T-cell (primary cell): ENCODE measurements at regions not wholly inside any gene's neighbourhood (a gene's known extent, or its start where the extent isn't known, plus 50 kb on each side); places are given as distances from the start of the nearest gene placed in this dataset.

Source experiments
- ATAC-seq, 4 experiments: fragments of 200-7000 bp in 3 of 4; fragments of 150-1000 bp in 1 of 4; cut with Tn5 transposase; replicated peaks in 1 of 4; 1 replicate in 3 of 4; 2 replicates in 1 of 4; pipeline ENCODE4 v1.10.0; 2021; ENCODE audit warnings: moderate library complexity in 3 of 4, mild to moderate bottlenecking in 2 of 4, moderate number of reproducible peaks in 1 of 4
- CTCF ChIA-PET, 2 donors: fragments of 300-600 bp; sonication (Branson Sonifier 250); formaldehyde crosslinking; loops; one replicate each; lab custom pipeline; 2022; ENCODE audit warnings: antibody characterized with exemption in 2 of 2; lab: Charles Lee
- POLR2A ChIA-PET, 2 donors: fragments of 300-600 bp; sonication (Branson Sonifier 250); formaldehyde crosslinking; loops; one replicate each; lab custom pipeline; 2022; ENCODE audit warnings: antibody characterized with exemption in 2 of 2; lab: Charles Lee
- DNase-seq, 35 experiments: peaks; one replicate each; pipeline versions ENCODE4 v3.0.0 to v3.0.0-alpha.2; 2013 to 2023
- H3K27ac ChIP-seq: one replicate; pipeline ENCODE4 v1.5.1; 2013; ENCODE audit warnings: low read length
- H3K27me3 ChIP-seq, 2 experiments: replicated peaks in 1 of 2; 1 replicate in 1 of 2; 2 replicates in 1 of 2; pipeline versions ENCODE4 v1.6.1 to v1.7.0; 2013; ENCODE audit warnings: low read length in 1 of 2, mixed read lengths in 1 of 2; ENCODE audit not compliant: control insufficient read depth in 2 of 2, insufficient read depth in 2 of 2; ENCODE audit errors: extremely low read depth in 1 of 2
- H3K36me3 ChIP-seq, 2 donors: 1 replicate in 1 of 2; 2 replicates in 1 of 2; pipeline versions ENCODE4 v1.6.1 to v1.7.0; 2013; ENCODE audit warnings: low read length in 1 of 2; ENCODE audit not compliant: control insufficient read depth in 2 of 2, insufficient read depth in 1 of 2; ENCODE audit errors: extremely low read depth in 1 of 2
- H3K4me1 ChIP-seq, 2 experiments: 1 replicate in 1 of 2; 2 replicates in 1 of 2; pipeline versions ENCODE4 v1.6.1 to v1.7.0; 2013; ENCODE audit warnings: low read length in 2 of 2, mixed read lengths in 1 of 2; ENCODE audit not compliant: insufficient read depth in 2 of 2, control insufficient read depth in 1 of 2; ENCODE audit errors: extremely low read depth in 1 of 2
- H3K4me3 ChIP-seq, 2 donors: 1 replicate in 1 of 2; 2 replicates in 1 of 2; pipeline versions ENCODE4 v1.5.1 to v1.7.0; 2013; ENCODE audit warnings: mild to moderate bottlenecking in 2 of 2, low read length in 1 of 2, moderate library complexity in 1 of 2; ENCODE audit not compliant: control insufficient read depth in 1 of 2; ENCODE audit errors: extremely low read depth in 1 of 2
- H3K9me3 ChIP-seq: 2 replicates; pipeline ENCODE4 v1.7.0; 2013
- H3K27ac Mint-ChIP-seq, 2 donors: one replicate each; pipeline ENCODE4 v1.8.0; 2020 to 2021; ENCODE audit warnings: mild to moderate bottlenecking in 2 of 2, mixed read lengths in 2 of 2
- H3K27me3 Mint-ChIP-seq, 2 donors: one replicate each; pipeline ENCODE4 v1.8.0; 2021 to 2022; ENCODE audit warnings: mixed read lengths in 2 of 2
- H3K36me3 Mint-ChIP-seq: one replicate; pipeline ENCODE4 v1.8.0; 2021; ENCODE audit warnings: mixed read lengths
- H3K4me1 Mint-ChIP-seq, 3 donors: one replicate each; pipeline ENCODE4 v1.8.0; 2020 to 2022; ENCODE audit warnings: mixed read lengths in 3 of 3, mild to moderate bottlenecking in 1 of 3
- H3K4me3 Mint-ChIP-seq, 3 donors: one replicate each; pipeline ENCODE4 v1.8.0; 2020 to 2022; ENCODE audit warnings: mild to moderate bottlenecking in 3 of 3, mixed read lengths in 3 of 3, moderate library complexity in 3 of 3
- H3K9me3 Mint-ChIP-seq, 3 donors: one replicate each; pipeline ENCODE4 v1.8.0; 2020 to 2022; ENCODE audit warnings: mixed read lengths in 3 of 3
- WGBS: methylation state at CpG from one replicate; pipeline ENCODE4 v1.1.5; 2013; ENCODE audit warnings: missing lambda C conversion rate; ENCODE audit not compliant: insufficient coverage; 5-methylcytosine and 5-hydroxymethylcytosine counted together

DNA sequence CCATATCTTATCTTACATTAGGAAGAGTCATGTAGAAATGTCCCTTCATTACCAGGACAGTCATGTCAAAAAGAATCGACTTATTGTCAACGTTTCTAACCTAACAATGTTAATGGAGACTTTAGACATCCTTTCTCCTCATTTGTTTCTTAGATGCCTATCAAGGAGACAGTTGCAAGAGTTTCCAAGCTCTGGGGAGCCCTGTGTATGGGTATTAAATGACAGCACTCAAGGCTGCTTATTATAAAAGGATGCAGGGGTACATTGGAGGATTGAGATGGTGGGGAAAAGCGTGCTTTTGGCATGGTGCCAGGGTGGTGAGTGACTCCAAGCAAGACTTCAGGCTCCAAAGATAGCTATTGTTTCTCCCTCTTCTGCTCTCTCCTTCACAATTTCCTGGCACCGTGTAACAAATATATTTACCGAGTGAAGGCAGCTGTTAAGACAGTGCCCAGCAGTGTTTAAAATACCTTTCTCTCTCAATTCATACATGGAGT, 461.3 kb upstream of the CLINT1 start:
- no peaks in the 10 kb centered on the region for H3K4me1 ChIP-seq
- CTCF ChIA-PET, result interaction anchor here in 1 of 2 donors (0.9 kb wide), 1 partner anchor 57 kb away, joined by 3 read pairs; no protein-coding TSS in a partner anchor

GRCh38 chr5:158317507-158317906, 458.6 kb upstream of the CLINT1 start:
- POLR2A ChIA-PET, result interaction anchor here in 1 of 2 donors (0.6 kb wide), 1 partner anchor 92 kb away, joined by 3 read pairs; no protein-coding TSS in a partner anchor
- H3K9me3 ChIP-seq, result no peaks in the 10 kb centered on the region
- H3K4me3 ChIP-seq, result no peak overlapping the region
- Mint-ChIP-seq H3K9me3 (no peaks in the 10 kb centered on the region), H3K27ac (no peak overlapping the region), H3K4me1 (no peaks in the 10 kb centered on the region), H3K27me3 (no peaks in the 10 kb centered on the region), H3K4me3 (no peak overlapping the region), H3K36me3 (no peaks in the 10 kb centered on the region)
- H3K27me3 ChIP-seq, result peaks cover 0 to 3% of the 10 kb centered on the region in 2 experiments
- no peaks in the 10 kb centered on the region for H3K36me3 ChIP-seq
- CTCF ChIA-PET, result no interaction called here
- ATAC-seq, result no peak
- 83% methylated on average over 2 of the region's 4 CpGs for WGBS
- no peak overlapping the region for H3K27ac ChIP-seq
- DNase-seq, result no peak
- no peaks in the 10 kb centered on the region for H3K4me1 ChIP-seq

More for the DNA sequence above, 461.3 kb upstream of the CLINT1 start:
- Histone ChIP-seq H3K36me3 (no peaks in the 10 kb centered on the region), H3K9me3 (no peaks in the 10 kb centered on the region), H3K4me3 (no peak overlapping the region), H3K27ac (no peak overlapping the region), H3K27me3 (no peaks in the 10 kb centered on the region)
- no CpG with 5 or more reads among the region's 5 CpGs for WGBS
- no peak overlapping the region for H3K27ac Mint-ChIP-seq
- H3K27me3 Mint-ChIP-seq, result no peaks in the 10 kb centered on the region
- DNase-seq, result no peak
- H3K9me3 Mint-ChIP-seq, result no peaks in the 10 kb centered on the region
- H3K4me1 Mint-ChIP-seq, result no peaks in the 10 kb centered on the region
- no peak overlapping the region for H3K4me3 Mint-ChIP-seq
- H3K36me3 Mint-ChIP-seq, result no peaks in the 10 kb centered on the region
- no peak for ATAC-seq
- POLR2A ChIA-PET, result no interaction called here

- Mint-ChIP-seq H3K36me3 (no peaks in the 10 kb centered on the region), H3K4me1 (peaks cover 0 to 4% (median 0%) of the 10 kb centered on the region in 3 donors), H3K4me3 (no peak overlapping the region), H3K27me3 (peaks cover 4 to 5% of the 10 kb centered on the region in 2 donors), H3K9me3 (peaks cover 0 to 4% (median 4%) of the 10 kb centered on the region in 3 donors), H3K27ac (no peak overlapping the region)
- WGBS, result 84% methylated on average over 8 of the region's 15 CpGs
- Histone ChIP-seq H3K9me3 (no peaks in the 10 kb centered on the region), H3K36me3 (no peaks in the 10 kb centered on the region), H3K4me1 (no peaks in the 10 kb centered on the region), H3K4me3 (no peak overlapping the region), H3K27ac (no peak overlapping the region), H3K27me3 (peaks cover 0 to 3% of the 10 kb centered on the region in 2 experiments)
- DNase-seq (no peak), ATAC-seq (no peak)
- CTCF ChIA-PET, result interaction anchor here in 1 of 2 donors (0.5 kb wide), 1 partner anchor 139 kb away, joined by 4 read pairs; no protein-coding TSS in a partner anchor
- POLR2A ChIA-PET, result no interaction called here
These were observed 455.0 kb upstream of the CLINT1 start for GRCh38 chr5:158313733-158314464.

DNA sequence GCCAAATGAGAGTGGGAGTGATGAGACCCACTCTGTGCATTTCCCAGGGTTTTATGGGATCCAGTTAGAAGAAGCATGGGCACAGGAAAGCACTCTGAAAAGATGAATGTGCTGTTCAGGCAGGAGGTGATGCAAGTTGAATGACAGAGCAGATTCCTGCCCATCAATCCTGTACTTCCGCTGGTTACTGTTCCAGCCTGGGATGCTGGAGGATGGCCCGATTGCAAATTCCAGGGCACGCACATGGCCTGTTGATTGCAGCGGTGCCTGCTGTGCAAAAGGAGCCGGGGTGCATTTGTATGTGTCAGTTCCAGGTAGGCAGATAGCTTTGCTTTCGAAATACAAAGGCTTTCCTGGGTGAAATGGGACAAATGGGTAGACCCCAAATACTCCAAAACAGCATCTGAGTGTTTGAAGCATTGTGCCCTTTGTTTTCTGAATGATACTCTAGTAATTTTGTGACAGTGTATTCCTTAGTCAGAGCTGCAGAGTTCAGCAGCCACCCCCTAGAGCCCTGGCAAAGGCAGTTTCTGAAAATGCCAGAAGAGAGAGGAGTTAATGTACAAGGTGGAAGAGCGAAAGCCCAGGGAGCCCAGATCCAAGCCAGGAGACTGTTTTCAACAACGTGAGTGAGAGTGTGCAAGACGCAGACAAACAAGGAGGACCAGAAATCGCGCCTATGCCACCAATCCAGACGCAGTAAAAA, 454.2 kb upstream of the CLINT1 start:
- Histone ChIP-seq H3K4me3 (no peak overlapping the region), H3K27ac (no peak overlapping the region), H3K27me3 (peaks cover 0 to 3% of the 10 kb centered on the region in 2 experiments), H3K36me3 (no peaks in the 10 kb centered on the region), H3K9me3 (no peaks in the 10 kb centered on the region), H3K4me1 (no peaks in the 10 kb centered on the region)
- ATAC-seq, result no peak
- peaks cover 5 to 7% of the 10 kb centered on the region in 2 donors for H3K27me3 Mint-ChIP-seq
- H3K27ac Mint-ChIP-seq, result no peak overlapping the region
- H3K9me3 Mint-ChIP-seq, result peaks cover 0 to 4% (median 4%) of the 10 kb centered on the region in 3 donors
- WGBS, result 92% methylated on average over 11 of the region's 12 CpGs
- ChIA-PET CTCF (interaction anchor here in 1 of 2 donors (0.6 kb wide), 1 partner anchor 179 kb away, joined by 4 read pairs; no protein-coding TSS in a partner anchor), POLR2A (no interaction called here)
- H3K4me3 Mint-ChIP-seq, result no peak overlapping the region
- no peak for DNase-seq
- H3K36me3 Mint-ChIP-seq, result no peaks in the 10 kb centered on the region
- peaks cover 0 to 4% (median 0%) of the 10 kb centered on the region in 3 donors for H3K4me1 Mint-ChIP-seq

DNA sequence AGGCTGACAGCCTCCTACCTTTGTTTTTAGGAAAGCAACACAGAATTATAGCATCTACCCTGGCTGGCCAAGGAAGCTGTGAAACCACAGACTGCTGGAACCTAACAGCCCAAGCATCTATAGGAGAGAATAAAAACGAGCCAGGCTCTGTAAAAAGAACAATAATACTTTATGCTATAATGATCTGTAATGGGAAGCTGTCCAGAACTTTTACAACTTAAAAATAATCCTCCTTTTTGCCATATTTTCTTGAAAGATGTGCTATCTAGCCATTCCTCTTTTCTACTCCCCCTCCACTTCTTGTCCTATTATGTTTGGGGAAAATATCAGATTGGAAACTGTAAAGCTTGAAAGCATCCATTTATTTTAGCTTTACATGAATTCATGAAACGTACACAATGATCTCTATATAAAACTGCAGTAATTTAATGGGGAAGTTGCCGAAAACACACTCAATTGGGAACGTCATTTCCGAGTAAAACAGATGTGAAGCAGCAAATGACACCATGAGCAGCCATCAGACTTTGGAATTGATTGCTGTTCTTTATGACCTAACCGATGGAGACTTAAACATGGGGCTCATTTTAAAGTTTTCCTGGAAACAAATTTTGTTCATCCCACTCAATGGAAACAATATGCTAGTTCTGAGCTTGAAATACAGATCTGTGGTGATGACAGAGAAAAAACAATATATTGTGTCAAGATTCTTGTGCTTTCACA, 450.3 kb upstream of the CLINT1 start:
- no peaks in the 10 kb centered on the region for H3K9me3 ChIP-seq
- H3K27ac Mint-ChIP-seq, result no peak overlapping the region

More for the DNA sequence above, 450.3 kb upstream of the CLINT1 start:
- H3K27me3 ChIP-seq, result peaks cover 0 to 3% of the 10 kb centered on the region in 2 experiments
- H3K4me1 Mint-ChIP-seq, result peaks cover 0 to 4% (median 0%) of the 10 kb centered on the region in 3 donors
- H3K27ac ChIP-seq, result no peak overlapping the region
- no peak overlapping the region for H3K4me3 ChIP-seq
- H3K9me3 Mint-ChIP-seq, result peaks cover 0 to 4% (median 4%) of the 10 kb centered on the region in 3 donors
- H3K27me3 Mint-ChIP-seq, result peaks cover 5 to 7% of the 10 kb centered on the region in 2 donors
- ATAC-seq, result no peak
- CTCF ChIA-PET, result interaction anchor here in 1 of 2 donors (0.7 kb wide), 1 partner anchor 215 kb away, joined by 5 read pairs; no protein-coding TSS in a partner anchor
- 90% methylated on average over 2 of the region's 6 CpGs for WGBS
- POLR2A ChIA-PET, result no interaction called here
- no peaks in the 10 kb centered on the region for H3K36me3 ChIP-seq
- no peaks in the 10 kb centered on the region for H3K36me3 Mint-ChIP-seq
- DNase-seq, result no peak
- no peaks in the 10 kb centered on the region for H3K4me1 ChIP-seq
- no peak overlapping the region for H3K4me3 Mint-ChIP-seq
